HCT116 (cell line): ENCODE measurements at regions not wholly inside any gene's neighbourhood (a gene's known extent, or its start where the extent isn't known, plus 50 kb on each side); places are given as distances from the start of the nearest gene placed in this dataset.

Source experiments
- ATAC-seq: fragments of 200-7000 bp; cut with Tn5 transposase; 2 replicates; pipeline ENCODE4 v1.9.1; 2020; ENCODE audit warnings: mild to moderate bottlenecking, moderate library complexity
- BruUV-seq: library from RNA; stranded (reverse); fragments of 400-500 nt; replicated peaks from 2 replicates; lab custom pipeline; 2021; lab: Mats Ljungman, UMichigan
- CTCF ChIA-PET: fragments of 300-600 bp; sonication (Branson Sonifier 250); formaldehyde crosslinking; loops from one replicate; lab custom pipeline; 2021; ENCODE audit warnings: antibody characterized with exemption; lab: Charles Lee
- POLR2A ChIA-PET: fragments of 300-600, 350-600 bp; sonication (Branson Sonifier 250); formaldehyde crosslinking; loops from one replicate; lab custom pipeline; 2021; ENCODE audit warnings: antibody characterized with exemption; lab: Charles Lee
- RAD21 ChIA-PET, 2 experiments: fragments of 300-600 bp; sonication (Branson Sonifier 250); formaldehyde crosslinking; loops; one replicate each; lab custom pipeline; 2023; ENCODE audit warnings: low total read pairs in 2 of 2; ENCODE audit not compliant: uncharacterized antibody in 2 of 2, unreplicated experiment in 2 of 2, low non-redundant PET in 1 of 2; lab: Charles Lee
- DNase-seq: peaks from one replicate; pipeline ENCODE4 v3.0.0-alpha.2; 2010; ENCODE audit warnings: low read depth, low spot score
- H2AFZ ChIP-seq: fragments of 200-600 bp; shearing (Covaris generic), sonication (generic); 2 replicates; pipeline ENCODE4 v1.6.1; 2017; ENCODE audit warnings: low read depth, mixed run types, mixed read lengths, antibody characterized with exemption, low read length; ENCODE audit not compliant: poor library complexity, severe bottlenecking
- H3K27ac ChIP-seq: 2 replicates; pipeline ENCODE4 v1.5.1; 2012; ENCODE audit warnings: low read depth, low read length
- H3K27me3 ChIP-seq: fragments of 200-600 bp; sonication (generic); 2 replicates; pipeline ENCODE4 v1.6.1; 2016; ENCODE audit warnings: mixed run types, low read length, mixed read lengths; ENCODE audit not compliant: insufficient read depth
- H3K36me3 ChIP-seq, 2 experiments: fragments of 200-500 bp in 1 of 2; fragments of 200-600 bp in 1 of 2; sonication (Bioruptor generic) in 1 of 2; sonication (generic) in 1 of 2; 2 replicates each; pipeline versions ENCODE4 v1.5.1 to v1.6.1; 2014 to 2016; ENCODE audit warnings: low read length in 2 of 2, inconsistent platforms in 1 of 2, mixed read lengths in 1 of 2, mixed run types in 1 of 2; ENCODE audit not compliant: insufficient read depth in 2 of 2, control insufficient read depth in 1 of 2
- H3K4me1 ChIP-seq, 2 experiments: fragments of 200-600 bp in 1 of 2; sonication (generic) in 1 of 2; 2 replicates each; pipeline versions ENCODE4 v1.5.1 to v1.6.1; 2012 to 2017; ENCODE audit warnings: low read length in 2 of 2, inconsistent platforms in 1 of 2, mild to moderate bottlenecking in 1 of 2, mixed read lengths in 1 of 2, mixed run types in 1 of 2, moderate library complexity in 1 of 2; ENCODE audit not compliant: insufficient read depth in 2 of 2, control insufficient read depth in 1 of 2
- H3K4me2 ChIP-seq: fragments of 200-600 bp; sonication (generic); 2 replicates; pipeline ENCODE4 v1.6.1; 2017; ENCODE audit warnings: mixed run types, low read length, mixed read lengths
- H3K4me3 ChIP-seq, 2 experiments: fragments of 200-600 bp in 1 of 2; sonication (generic) in 1 of 2; replicated peaks in 1 of 2; 2 replicates each; pipeline ENCODE4 v1.5.1; 2011 to 2016; ENCODE audit warnings: low read length in 2 of 2, control low read depth in 1 of 2, low read depth in 1 of 2, mild to moderate bottlenecking in 1 of 2, mixed read lengths in 1 of 2, mixed run types in 1 of 2
- H3K79me2 ChIP-seq: fragments of 200-600 bp; sonication (generic); 2 replicates; pipeline ENCODE4 v1.6.1; 2017; ENCODE audit warnings: mild to moderate bottlenecking, mixed run types, low read length, moderate library complexity, mixed read lengths; ENCODE audit not compliant: insufficient read depth
- H3K9ac ChIP-seq: fragments of 200-600 bp; sonication (generic); 2 replicates; pipeline ENCODE4 v1.6.1; 2016; ENCODE audit warnings: low read length, mixed read lengths
- H3K9me2 ChIP-seq: fragments of 200-600 bp; sonication (generic), shearing (Covaris generic); 2 replicates; pipeline ENCODE4 v1.6.1; 2017; ENCODE audit warnings: mixed run types, mild to moderate bottlenecking, moderate library complexity; ENCODE audit not compliant: insufficient read depth
- H3K9me3 ChIP-seq, 2 experiments: fragments of 200-500 bp in 1 of 2; fragments of 200-600 bp in 1 of 2; sonication (Bioruptor generic) in 1 of 2; sonication (generic) in 1 of 2; 2 replicates each; pipeline ENCODE4 v1.6.1; 2014 to 2017; ENCODE audit warnings: low read length in 2 of 2, mixed read lengths in 2 of 2, inconsistent platforms in 1 of 2, low read depth in 1 of 2, mild to moderate bottlenecking in 1 of 2, mixed run types in 1 of 2, moderate library complexity in 1 of 2; ENCODE audit not compliant: control insufficient read depth in 1 of 2, insufficient read depth in 1 of 2
- H4K20me1 ChIP-seq: fragments of 200-600 bp; sonication (generic), shearing (Covaris generic); 2 replicates; pipeline ENCODE4 v1.6.1; 2017; ENCODE audit warnings: mixed run types, mild to moderate bottlenecking, moderate library complexity; ENCODE audit not compliant: insufficient read depth
- CBX3 ChIP-seq: IDR thresholded peaks from 2 replicates; pipeline ENCODE4 v1.6.1; 2012; ENCODE audit warnings: low read depth
- CEBPB ChIP-seq: IDR thresholded peaks from 2 replicates; pipeline ENCODE4 v1.6.1; 2012; ENCODE audit warnings: low read depth
- EZH2 ChIP-seq: fragments of 200-600 bp; sonication (generic); IDR thresholded peaks from 2 replicates; pipeline ENCODE4 v1.6.1; 2017; ENCODE audit warnings: antibody characterized with exemption, mixed run types
- EZH2phosphoT487 ChIP-seq: fragments of 200-600 bp; IDR thresholded peaks from 2 replicates; pipeline ENCODE4 v1.6.1; 2018; ENCODE audit warnings: antibody characterized with exemption, borderline replicate concordance
- FOSL1 ChIP-seq: IDR thresholded peaks from 2 replicates; pipeline ENCODE4 v1.6.1; 2012; ENCODE audit warnings: low read depth
- JUND ChIP-seq: IDR thresholded peaks from 2 replicates; pipeline ENCODE4 v1.6.1; 2012
- MAX ChIP-seq: IDR thresholded peaks from 2 replicates; pipeline ENCODE4 v1.6.1; 2012
- POLR2AphosphoS5 ChIP-seq: IDR thresholded peaks from 2 replicates; pipeline ENCODE4 v1.6.1; 2011; ENCODE audit warnings: mild to moderate bottlenecking, low read depth, low read length, moderate library complexity
- RAD21 ChIP-seq: IDR thresholded peaks from 2 replicates; pipeline ENCODE4 v1.6.1; 2012; ENCODE audit warnings: low read depth, mild to moderate bottlenecking
- YY1 ChIP-seq: IDR thresholded peaks from 2 replicates; pipeline ENCODE4 v1.6.1; 2011; ENCODE audit warnings: low read length, low read depth, moderate library complexity, mild to moderate bottlenecking; ENCODE audit not compliant: insufficient replicate concordance; ENCODE audit errors: extremely low read depth
- ZFX ChIP-seq: fragments of 450-650 bp; IDR thresholded peaks from 2 replicates; pipeline ENCODE4 v1.6.1; 2017
- ZNF274 ChIP-seq: fragments of 200-500 bp; sonication (Bioruptor generic); IDR thresholded peaks from 2 replicates; pipeline ENCODE4 v1.6.1; 2014; ENCODE audit warnings: mild to moderate bottlenecking, low read depth, low read length, inconsistent platforms
- intact Hi-C: fragments of 100-400 bp; cut with micrococcal nuclease; formaldehyde crosslinking; loops from 2 replicates; pipeline ENCODE4 v1.10.0; 2022
- TF ChIP-seq, protein P1 (sequence below): IDR thresholded peaks from 2 replicates; pipeline ENCODE4 v1.6.1; 2011; ENCODE audit warnings: mild to moderate bottlenecking, low read length, moderate library complexity; ENCODE audit not compliant: insufficient replicate concordance; ENCODE audit errors: extremely low read depth
- TF ChIP-seq, protein P2 (sequence below): IDR thresholded peaks from 2 replicates; pipeline ENCODE4 v1.6.1; 2012
- TF ChIP-seq, protein P3 (sequence below), 3 experiments: fragments of 200-600 bp in 1 of 3; sonication (generic) in 1 of 3; IDR thresholded peaks in 2 of 3; conservative IDR thresholded peaks in 1 of 3; 2 replicates each; pipeline ENCODE4 v1.5.1; 2012 to 2017; ENCODE audit warnings: low read depth in 2 of 3, low read length in 2 of 3, antibody characterized with exemption in 1 of 3, borderline replicate concordance in 1 of 3, control low read depth in 1 of 3, mild to moderate bottlenecking in 1 of 3, mixed read lengths in 1 of 3, mixed run types in 1 of 3, moderate library complexity in 1 of 3; ENCODE audit not compliant: insufficient read depth in 1 of 3
- TF ChIP-seq, protein P4 (sequence below): IDR thresholded peaks from 2 replicates; pipeline ENCODE4 v1.6.1; 2012; ENCODE audit warnings: low read depth

GRCh38 chr4:185969657-185970056 lies 99.3 kb upstream of the TLR3 start:
- POLR2A ChIA-PET, result no interaction called here
- ATAC-seq, result no peak
- no peaks in the 10 kb centered on the region for H3K79me2 ChIP-seq
- no TSS peak for BruUV-seq
- no peak overlapping the region for H3K9ac ChIP-seq
- no peak overlapping the region for H3K4me2 ChIP-seq
- H3K9me2 ChIP-seq, result no peaks in the 10 kb centered on the region
- no peak overlapping the region for H3K27ac ChIP-seq
- no peak for TF ChIP-seq FOSL1
- no peak for TF ChIP-seq CBX3
- no peak for TF ChIP-seq EZH2
- TF ChIP-seq RAD21, result no peak
- TF ChIP-seq JUND, result no peak
- TF ChIP-seq YY1, result no peak
- TF ChIP-seq, protein P1, sequence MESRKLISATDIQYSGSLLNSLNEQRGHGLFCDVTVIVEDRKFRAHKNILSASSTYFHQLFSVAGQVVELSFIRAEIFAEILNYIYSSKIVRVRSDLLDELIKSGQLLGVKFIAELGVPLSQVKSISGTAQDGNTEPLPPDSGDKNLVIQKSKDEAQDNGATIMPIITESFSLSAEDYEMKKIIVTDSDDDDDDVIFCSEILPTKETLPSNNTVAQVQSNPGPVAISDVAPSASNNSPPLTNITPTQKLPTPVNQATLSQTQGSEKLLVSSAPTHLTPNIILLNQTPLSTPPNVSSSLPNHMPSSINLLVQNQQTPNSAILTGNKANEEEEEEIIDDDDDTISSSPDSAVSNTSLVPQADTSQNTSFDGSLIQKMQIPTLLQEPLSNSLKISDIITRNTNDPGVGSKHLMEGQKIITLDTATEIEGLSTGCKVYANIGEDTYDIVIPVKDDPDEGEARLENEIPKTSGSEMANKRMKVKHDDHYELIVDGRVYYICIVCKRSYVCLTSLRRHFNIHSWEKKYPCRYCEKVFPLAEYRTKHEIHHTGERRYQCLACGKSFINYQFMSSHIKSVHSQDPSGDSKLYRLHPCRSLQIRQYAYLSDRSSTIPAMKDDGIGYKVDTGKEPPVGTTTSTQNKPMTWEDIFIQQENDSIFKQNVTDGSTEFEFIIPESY, result no peak
- no peak for TF ChIP-seq POLR2AphosphoS5
- no peak for TF ChIP-seq EZH2phosphoT487
- TF ChIP-seq ZNF274, result no peak
- TF ChIP-seq CEBPB, result no peak
- TF ChIP-seq, protein P2, sequence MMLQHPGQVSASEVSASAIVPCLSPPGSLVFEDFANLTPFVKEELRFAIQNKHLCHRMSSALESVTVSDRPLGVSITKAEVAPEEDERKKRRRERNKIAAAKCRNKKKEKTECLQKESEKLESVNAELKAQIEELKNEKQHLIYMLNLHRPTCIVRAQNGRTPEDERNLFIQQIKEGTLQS, result no peak
- TF ChIP-seq, protein P3, sequence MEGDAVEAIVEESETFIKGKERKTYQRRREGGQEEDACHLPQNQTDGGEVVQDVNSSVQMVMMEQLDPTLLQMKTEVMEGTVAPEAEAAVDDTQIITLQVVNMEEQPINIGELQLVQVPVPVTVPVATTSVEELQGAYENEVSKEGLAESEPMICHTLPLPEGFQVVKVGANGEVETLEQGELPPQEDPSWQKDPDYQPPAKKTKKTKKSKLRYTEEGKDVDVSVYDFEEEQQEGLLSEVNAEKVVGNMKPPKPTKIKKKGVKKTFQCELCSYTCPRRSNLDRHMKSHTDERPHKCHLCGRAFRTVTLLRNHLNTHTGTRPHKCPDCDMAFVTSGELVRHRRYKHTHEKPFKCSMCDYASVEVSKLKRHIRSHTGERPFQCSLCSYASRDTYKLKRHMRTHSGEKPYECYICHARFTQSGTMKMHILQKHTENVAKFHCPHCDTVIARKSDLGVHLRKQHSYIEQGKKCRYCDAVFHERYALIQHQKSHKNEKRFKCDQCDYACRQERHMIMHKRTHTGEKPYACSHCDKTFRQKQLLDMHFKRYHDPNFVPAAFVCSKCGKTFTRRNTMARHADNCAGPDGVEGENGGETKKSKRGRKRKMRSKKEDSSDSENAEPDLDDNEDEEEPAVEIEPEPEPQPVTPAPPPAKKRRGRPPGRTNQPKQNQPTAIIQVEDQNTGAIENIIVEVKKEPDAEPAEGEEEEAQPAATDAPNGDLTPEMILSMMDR (IDR thresholded peaks at IDR 0.05 in 2 of 3, conservative IDR thresholded peaks at IDR 0.05 in 1 of 3; ENCODE audit: borderline replicate concordance in 1 of 3, insufficient read depth in 1 of 3, low read depth in 2 of 3, low read length in 2 of 3), result no peak
- no peak for TF ChIP-seq MAX
- TF ChIP-seq, protein P4, sequence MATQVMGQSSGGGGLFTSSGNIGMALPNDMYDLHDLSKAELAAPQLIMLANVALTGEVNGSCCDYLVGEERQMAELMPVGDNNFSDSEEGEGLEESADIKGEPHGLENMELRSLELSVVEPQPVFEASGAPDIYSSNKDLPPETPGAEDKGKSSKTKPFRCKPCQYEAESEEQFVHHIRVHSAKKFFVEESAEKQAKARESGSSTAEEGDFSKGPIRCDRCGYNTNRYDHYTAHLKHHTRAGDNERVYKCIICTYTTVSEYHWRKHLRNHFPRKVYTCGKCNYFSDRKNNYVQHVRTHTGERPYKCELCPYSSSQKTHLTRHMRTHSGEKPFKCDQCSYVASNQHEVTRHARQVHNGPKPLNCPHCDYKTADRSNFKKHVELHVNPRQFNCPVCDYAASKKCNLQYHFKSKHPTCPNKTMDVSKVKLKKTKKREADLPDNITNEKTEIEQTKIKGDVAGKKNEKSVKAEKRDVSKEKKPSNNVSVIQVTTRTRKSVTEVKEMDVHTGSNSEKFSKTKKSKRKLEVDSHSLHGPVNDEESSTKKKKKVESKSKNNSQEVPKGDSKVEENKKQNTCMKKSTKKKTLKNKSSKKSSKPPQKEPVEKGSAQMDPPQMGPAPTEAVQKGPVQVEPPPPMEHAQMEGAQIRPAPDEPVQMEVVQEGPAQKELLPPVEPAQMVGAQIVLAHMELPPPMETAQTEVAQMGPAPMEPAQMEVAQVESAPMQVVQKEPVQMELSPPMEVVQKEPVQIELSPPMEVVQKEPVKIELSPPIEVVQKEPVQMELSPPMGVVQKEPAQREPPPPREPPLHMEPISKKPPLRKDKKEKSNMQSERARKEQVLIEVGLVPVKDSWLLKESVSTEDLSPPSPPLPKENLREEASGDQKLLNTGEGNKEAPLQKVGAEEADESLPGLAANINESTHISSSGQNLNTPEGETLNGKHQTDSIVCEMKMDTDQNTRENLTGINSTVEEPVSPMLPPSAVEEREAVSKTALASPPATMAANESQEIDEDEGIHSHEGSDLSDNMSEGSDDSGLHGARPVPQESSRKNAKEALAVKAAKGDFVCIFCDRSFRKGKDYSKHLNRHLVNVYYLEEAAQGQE, result no peak
- no peak for TF ChIP-seq ZFX
- DNase-seq, result no peak
- intact Hi-C loops, result no loop called here
- CTCF ChIA-PET, result interaction anchor here (1.2 kb wide), 1 partner anchor 168 kb away, joined by 3 read pairs; no protein-coding TSS in a partner anchor
- H3K4me3 ChIP-seq, result no peak overlapping the region
- H3K27me3 ChIP-seq, result no peaks in the 10 kb centered on the region
- no peak overlapping the region for H2AFZ ChIP-seq
- no peaks in the 10 kb centered on the region for H3K9me3 ChIP-seq
- peaks cover 3 to 7% of the 10 kb centered on the region in 2 experiments; a peak in 2 of 4 replicates for H3K4me1 ChIP-seq
- no peaks in the 10 kb centered on the region for H4K20me1 ChIP-seq
- H3K36me3 ChIP-seq, result no peaks in the 10 kb centered on the region
- RAD21 ChIA-PET, result no interaction called here
